GM12878 (cell line): ENCODE measurements at regions not wholly inside any gene's neighbourhood (a gene's known extent, or its start where the extent isn't known, plus 50 kb on each side); places are given as distances from the start of the nearest gene placed in this dataset.

ENCODE experiments used
- ATAC-seq: fragments of 200-7000 bp; cut with Tn5 transposase; 3 replicates; pipeline ENCODE4 v1.9.1; 2020; ENCODE audit warnings: mild to moderate bottlenecking, moderate library complexity
- BruUV-seq: library from RNA; stranded (reverse); fragments of 400-500 nt; replicated peaks from 2 replicates; lab custom pipeline; 2021; lab: Mats Ljungman, UMichigan
- CTCF ChIA-PET: fragments of 300-600 bp; sonication (Branson Sonifier 250); formaldehyde crosslinking; extraction: SDS; loops from one replicate; lab custom pipeline; 2021; ENCODE audit warnings: inconsistent platforms; lab: Yijun Ruan, JAX
- POLR2A ChIA-PET: fragments of 350-600 bp; formaldehyde crosslinking; extraction: SDS; loops from one replicate; lab custom pipeline; 2021; ENCODE audit warnings: inconsistent platforms; lab: Charles Lee
- RAD21 ChIA-PET: fragments of 300-600 bp; sonication (Branson Sonifier 250); formaldehyde crosslinking; loops from one replicate; lab custom pipeline; 2023; ENCODE audit warnings: antibody characterized with exemption; ENCODE audit not compliant: unreplicated experiment; lab: Charles Lee
- SMC1A ChIA-PET: fragments of 300-600 bp; sonication (Branson Sonifier 250); formaldehyde crosslinking; loops from one replicate; lab custom pipeline; 2023; ENCODE audit not compliant: unreplicated experiment, uncharacterized antibody; lab: Charles Lee
- DNase-seq: peaks from one replicate; pipeline ENCODE4 v3.0.0-alpha.2; 2011; ENCODE audit warnings: low read depth, low spot score
- FAIRE-seq: peaks from 3 replicates; lab custom pipeline; 2011; peaks lifted over from hg19 to GRCh38; lab: Jason Lieb, UNC
- H2AFZ ChIP-seq: 2 replicates; pipeline ENCODE4 v1.6.0; 2011; ENCODE audit warnings: low read depth, low read length, control low read depth; ENCODE audit not compliant: control insufficient read depth
- H3K27ac ChIP-seq: 2 replicates; pipeline ENCODE4 v1.5.1; 2011; ENCODE audit warnings: control low read depth; ENCODE audit not compliant: control insufficient read depth, insufficient read depth
- H3K27me3 ChIP-seq, 2 experiments: replicated peaks in 1 of 2; 2 replicates each; pipeline versions ENCODE4 v1.6.0 to v1.6.1; 2011; ENCODE audit warnings: low read length in 1 of 2; ENCODE audit not compliant: control insufficient read depth in 2 of 2, insufficient read depth in 2 of 2
- H3K36me3 ChIP-seq, 2 experiments: 2 replicates each; pipeline ENCODE4 v1.5.1; 2011; ENCODE audit warnings: low read length in 1 of 2; ENCODE audit not compliant: control insufficient read depth in 2 of 2, insufficient read depth in 2 of 2
- H3K4me1 ChIP-seq: 2 replicates; pipeline ENCODE4 v1.6.1; 2011; ENCODE audit warnings: mild to moderate bottlenecking, low read length, moderate library complexity, mixed read lengths; ENCODE audit not compliant: control insufficient read depth, insufficient read depth
- H3K4me2 ChIP-seq: 2 replicates; pipeline ENCODE4 v1.6.0; 2011; ENCODE audit warnings: control low read depth; ENCODE audit not compliant: control insufficient read depth, insufficient read depth
- H3K4me3 ChIP-seq: fragments of 200-600 bp; sonication (generic); 2 replicates; pipeline ENCODE4 v1.5.1; 2016
- H3K79me2 ChIP-seq: 2 replicates; pipeline ENCODE4 v1.6.0; 2011; ENCODE audit warnings: low read length; ENCODE audit not compliant: control insufficient read depth, insufficient read depth
- H3K9ac ChIP-seq: 2 replicates; pipeline ENCODE4 v1.8.0; 2011; ENCODE audit warnings: low read length, control low read depth, mixed read lengths; ENCODE audit not compliant: control insufficient read depth, insufficient read depth
- H3K9me3 ChIP-seq: replicated peaks from 3 replicates; pipeline ENCODE4 v1.5.1; 2011; ENCODE audit warnings: mild to moderate bottlenecking, low read length; ENCODE audit not compliant: control insufficient read depth, insufficient read depth
- H4K20me1 ChIP-seq: 2 replicates; pipeline ENCODE4 v1.6.0; 2011; ENCODE audit not compliant: control insufficient read depth, insufficient read depth
- ATF2 ChIP-seq: IDR thresholded peaks from 2 replicates; pipeline ENCODE4 v1.6.1; 2012; ENCODE audit warnings: low read length, inconsistent platforms
- BHLHE40 ChIP-seq, 2 experiments: fragments of 450-650 bp in 1 of 2; IDR thresholded peaks; 2 replicates each; pipeline ENCODE4 v1.6.1; 2011 to 2017; ENCODE audit warnings: low read depth in 2 of 2, borderline replicate concordance in 1 of 2, improper control_type of control experiment in 1 of 2, low read length in 1 of 2, mild to moderate bottlenecking in 1 of 2
- E4F1 ChIP-seq: fragments of 450-650 bp; IDR thresholded peaks from 2 replicates; pipeline ENCODE4 v1.6.1; 2018; ENCODE audit warnings: borderline replicate concordance, mild to moderate bottlenecking; ENCODE audit not compliant: partially characterized antibody
- EZH2 ChIP-seq: IDR thresholded peaks from 2 replicates; pipeline ENCODE4 v1.6.1; 2012; ENCODE audit warnings: low read depth, mild to moderate bottlenecking, control low read depth, inconsistent platforms, low read length, borderline replicate concordance; ENCODE audit not compliant: control insufficient read depth
- GABPA ChIP-seq: IDR thresholded peaks from 2 replicates; pipeline ENCODE4 v1.6.1; 2014; ENCODE audit warnings: antibody characterized with exemption, low read depth, mild to moderate bottlenecking, inconsistent platforms
- MEF2A ChIP-seq: IDR thresholded peaks from 2 replicates; pipeline ENCODE4 v1.6.1; 2011; ENCODE audit warnings: low read depth, mild to moderate bottlenecking, low read length, moderate library complexity; ENCODE audit not compliant: insufficient read depth
- MYC ChIP-seq: IDR thresholded peaks from 2 replicates; pipeline ENCODE4 v1.6.1; 2011; ENCODE audit warnings: mild to moderate bottlenecking, low read length, moderate library complexity, inconsistent platforms; ENCODE audit not compliant: insufficient read depth, insufficient replicate concordance, insufficient read length, severe bottlenecking
- NR2C1 ChIP-seq: fragments of 450-650 bp; IDR thresholded peaks from 2 replicates; pipeline ENCODE4 v1.6.1; 2017; ENCODE audit warnings: antibody characterized with exemption, mild to moderate bottlenecking, moderate library complexity
- PKNOX1 ChIP-seq: fragments of 450-650 bp; IDR thresholded peaks from 2 replicates; pipeline ENCODE4 v1.6.1; 2016; ENCODE audit warnings: mild to moderate bottlenecking
- ZNF687 ChIP-seq: fragments of 450-650 bp; IDR thresholded peaks from 2 replicates; pipeline ENCODE4 v1.6.1; 2017; ENCODE audit warnings: mild to moderate bottlenecking, moderate library complexity
- WGBS: methylation state at CpG from one replicate; pipeline ENCODE4 v1.1.6; 2016; ENCODE audit warnings: low lambda C conversion rate; ENCODE audit not compliant: insufficient replicate concordance, insufficient coverage; ENCODE audit errors: missing lambda C conversion rate; 5-methylcytosine and 5-hydroxymethylcytosine counted together
- in situ Hi-C: fragments of 300-500 bp; cut with MboI; formaldehyde crosslinking; loops from 9 replicates; pipeline ENCODE4 v1.14.3; 2018; ENCODE audit warnings: mixed read lengths
- intact Hi-C: fragments of 100-400 bp; cut with micrococcal nuclease; formaldehyde crosslinking; loops from one replicate; pipeline ENCODE4 v1.14.2; 2022; ENCODE audit not compliant: unreplicated experiment
- TF ChIP-seq, protein P1 (sequence below): fragments of 150-350 bp; IDR thresholded peaks from 2 replicates; pipeline ENCODE4 v1.6.1; 2016; ENCODE audit warnings: low read depth, low read length

DNA sequence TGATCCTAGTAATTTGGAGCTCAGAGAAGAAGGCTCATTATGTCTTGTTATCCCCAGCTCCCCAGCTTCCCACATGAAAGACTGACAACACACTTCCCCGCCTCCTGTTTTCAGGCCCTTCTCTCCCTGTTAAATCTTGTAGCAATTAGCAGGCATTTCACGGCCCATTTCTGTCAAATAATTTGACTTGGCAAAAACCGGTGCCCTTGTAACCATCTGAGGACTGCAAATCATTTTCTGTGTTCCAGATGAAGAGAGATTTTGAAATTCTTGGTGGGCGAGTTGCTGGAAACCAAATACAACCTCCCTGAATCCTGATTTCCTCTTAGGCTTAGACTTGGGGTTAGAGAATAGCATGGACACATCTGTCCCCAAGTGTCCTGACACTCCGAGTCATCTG, 109.7 kb downstream of the MSX2 start:
- RAD21 ChIA-PET: no interaction called here
- WGBS: 27% methylated on average over 5 of the region's 5 CpGs
- H2AFZ ChIP-seq: no peak overlapping the region
- H3K79me2 ChIP-seq: no peaks in the 10 kb centered on the region
- no TSS peak for BruUV-seq
- POLR2A ChIA-PET: no interaction called here
- no peak overlapping the region for H3K4me2 ChIP-seq
- CTCF ChIA-PET: no interaction called here
- no peak overlapping the region for H3K4me3 ChIP-seq
- no peak overlapping the region for H3K27ac ChIP-seq
- ATAC-seq: no peak
- in situ Hi-C loops: no loop called here
- no peaks in the 10 kb centered on the region for H4K20me1 ChIP-seq
- H3K27me3 ChIP-seq: no peaks in the 10 kb centered on the region
- SMC1A ChIA-PET: no interaction called here
- no peaks in the 10 kb centered on the region for H3K36me3 ChIP-seq
- DNase-seq: no peak
- no peak overlapping the region for H3K9ac ChIP-seq
- no peak for FAIRE-seq
- no peaks in the 10 kb centered on the region for H3K4me1 ChIP-seq
- H3K9me3 ChIP-seq: no peaks in the 10 kb centered on the region; the same call in 2 of the 3 replicates
- intact Hi-C loops: no loop called here
- no peak for TF ChIP-seq BHLHE40 (IDR thresholded peaks at IDR 0.05; ENCODE audit: borderline replicate concordance in 1 of 2, low read depth in 2 of 2, low read length in 1 of 2)
- TF ChIP-seq GABPA: no peak
- TF ChIP-seq ATF2: no peak
- TF ChIP-seq E4F1: no peak
- TF ChIP-seq, protein P1, sequence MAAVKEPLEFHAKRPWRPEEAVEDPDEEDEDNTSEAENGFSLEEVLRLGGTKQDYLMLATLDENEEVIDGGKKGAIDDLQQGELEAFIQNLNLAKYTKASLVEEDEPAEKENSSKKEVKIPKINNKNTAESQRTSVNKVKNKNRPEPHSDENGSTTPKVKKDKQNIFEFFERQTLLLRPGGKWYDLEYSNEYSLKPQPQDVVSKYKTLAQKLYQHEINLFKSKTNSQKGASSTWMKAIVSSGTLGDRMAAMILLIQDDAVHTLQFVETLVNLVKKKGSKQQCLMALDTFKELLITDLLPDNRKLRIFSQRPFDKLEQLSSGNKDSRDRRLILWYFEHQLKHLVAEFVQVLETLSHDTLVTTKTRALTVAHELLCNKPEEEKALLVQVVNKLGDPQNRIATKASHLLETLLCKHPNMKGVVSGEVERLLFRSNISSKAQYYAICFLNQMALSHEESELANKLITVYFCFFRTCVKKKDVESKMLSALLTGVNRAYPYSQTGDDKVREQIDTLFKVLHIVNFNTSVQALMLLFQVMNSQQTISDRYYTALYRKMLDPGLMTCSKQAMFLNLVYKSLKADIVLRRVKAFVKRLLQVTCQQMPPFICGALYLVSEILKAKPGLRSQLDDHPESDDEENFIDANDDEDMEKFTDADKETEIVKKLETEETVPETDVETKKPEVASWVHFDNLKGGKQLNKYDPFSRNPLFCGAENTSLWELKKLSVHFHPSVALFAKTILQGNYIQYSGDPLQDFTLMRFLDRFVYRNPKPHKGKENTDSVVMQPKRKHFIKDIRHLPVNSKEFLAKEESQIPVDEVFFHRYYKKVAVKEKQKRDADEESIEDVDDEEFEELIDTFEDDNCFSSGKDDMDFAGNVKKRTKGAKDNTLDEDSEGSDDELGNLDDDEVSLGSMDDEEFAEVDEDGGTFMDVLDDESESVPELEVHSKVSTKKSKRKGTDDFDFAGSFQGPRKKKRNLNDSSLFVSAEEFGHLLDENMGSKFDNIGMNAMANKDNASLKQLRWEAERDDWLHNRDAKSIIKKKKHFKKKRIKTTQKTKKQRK: no peak
- TF ChIP-seq EZH2: no peak
- no peak for TF ChIP-seq NR2C1
- no peak for TF ChIP-seq PKNOX1
- TF ChIP-seq ZNF687: no peak
- TF ChIP-seq MEF2A: no peak
- no peak for TF ChIP-seq MYC
